Upper lobe of left lung (tissue), 6 donors: ENCODE measurements at regions not wholly inside any gene's neighbourhood (a gene's known extent, or its start where the extent isn't known, plus 50 kb on each side); places are given as distances from the start of the nearest gene placed in this dataset.

Experiments used
- ATAC-seq, 2 donors: fragments of 200-7000 bp; cut with Tn5 transposase; one replicate each; pipeline ENCODE4 v1.9.1; 2022; ENCODE audit warnings: mild to moderate bottlenecking in 2 of 2, moderate library complexity in 2 of 2; ENCODE audit not compliant: low FRiP score in 2 of 2
- DNase-seq, 2 donors: peaks; one replicate each; pipeline ENCODE4 v3.0.0-alpha.2; 2019 to 2020
- H3K27ac ChIP-seq, 4 donors: fragments of 200-600 bp; sonication (generic); one replicate each; pipeline ENCODE4 v1.5.1; 2016 to 2019
- H3K27me3 ChIP-seq, 4 donors: fragments of 200-600 bp; sonication (generic); one replicate each; pipeline ENCODE4 v1.5.1; 2017 to 2019
- H3K36me3 ChIP-seq, 4 donors: fragments of 200-600 bp; sonication (generic); one replicate each; pipeline ENCODE4 v1.5.1; 2016 to 2019
- H3K4me1 ChIP-seq, 4 donors: fragments of 200-600 bp; sonication (generic); one replicate each; pipeline ENCODE4 v1.5.1; 2018 to 2019
- H3K4me3 ChIP-seq, 4 donors: fragments of 200-600 bp; sonication (generic); one replicate each; pipeline ENCODE4 v1.5.1; 2017 to 2019; ENCODE audit warnings: mild to moderate bottlenecking in 2 of 4, moderate library complexity in 1 of 4
- H3K9me3 ChIP-seq, 4 donors: fragments of 200-600 bp; sonication (generic); one replicate each; pipeline ENCODE4 v1.5.1; 2018 to 2019
- CTCF ChIP-seq, 6 experiments: fragments of 450-650 bp in 4 of 6; fragments of 200-600 bp in 2 of 6; sonication (generic) in 2 of 6; IDR thresholded peaks; one replicate each; pipeline ENCODE4 v1.5.1; 2016 to 2019; ENCODE audit warnings: antibody characterized with exemption in 6 of 6
- EP300 ChIP-seq, 4 donors: sonication (generic); formaldehyde crosslinking; IDR thresholded peaks; one replicate each; pipeline ENCODE4 v1.5.1; 2017; ENCODE audit warnings: antibody characterized with exemption in 4 of 4, control low read depth in 2 of 4
- POLR2A ChIP-seq, 4 donors: fragments of 450-650 bp; IDR thresholded peaks; one replicate each; pipeline ENCODE4 v1.5.1; 2016 to 2017; ENCODE audit warnings: antibody characterized with exemption in 4 of 4, mild to moderate bottlenecking in 2 of 4
- POLR2AphosphoS5 ChIP-seq, 2 donors: sonication (generic); formaldehyde crosslinking; IDR thresholded peaks; one replicate each; pipeline ENCODE4 v1.5.1; 2017; ENCODE audit warnings: antibody characterized with exemption in 2 of 2
- WGBS, 2 donors: methylation state at CpG; one replicate each; pipeline ENCODE4 v1.1.5; 2017 to 2018; 5-methylcytosine and 5-hydroxymethylcytosine counted together
- donor health status: DM: no; HTN: no; CAD: no; lungs with moderate emphysema.
- donor health status: DM: no; HTN: yes; CAD: no; lungs with severe emphysema.

GRCh38 chr10:128739930-128740329 lies 613.7 kb upstream of the MKI67 start:
- H3K36me3 ChIP-seq, result no peaks in the 10 kb centered on the region
- H3K27me3 ChIP-seq, result no peaks in the 10 kb centered on the region
- no peak overlapping the region for H3K4me3 ChIP-seq
- no peak overlapping the region for H3K27ac ChIP-seq
- TF ChIP-seq EP300 (IDR thresholded peaks at IDR 0.05), result no peak
- no peak for TF ChIP-seq CTCF (IDR thresholded peaks at IDR 0.05)
- no peak for TF ChIP-seq POLR2A (IDR thresholded peaks at IDR 0.05)
- TF ChIP-seq POLR2AphosphoS5 (IDR thresholded peaks at IDR 0.05), result no peak
- H3K9me3 ChIP-seq, result no peaks in the 10 kb centered on the region
- WGBS, 2 donors, result 56 to 76% methylated on average over 8 to 9 of the region's 9 CpGs
- no peak for DNase-seq
- no peaks in the 10 kb centered on the region for H3K4me1 ChIP-seq
- ATAC-seq, result no peak

DNA sequence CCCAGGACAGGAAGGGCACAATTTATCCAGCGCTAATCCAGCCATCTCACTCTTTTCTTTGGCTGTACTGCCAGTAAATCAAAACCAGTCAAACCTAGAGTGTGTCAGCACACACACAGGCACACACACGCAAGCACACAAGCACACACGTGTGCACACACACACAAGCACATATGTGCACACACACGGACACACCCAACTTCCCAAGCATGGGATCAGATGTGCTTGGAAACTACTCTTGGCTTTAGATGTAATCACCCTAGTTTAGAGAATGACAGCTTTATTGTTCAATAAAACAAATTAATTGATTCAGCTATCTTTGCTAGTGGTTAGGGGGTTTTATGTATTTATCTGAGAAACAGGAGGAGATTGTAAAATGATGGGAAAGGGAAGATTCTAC lies 615.0 kb upstream of the MKI67 start:
- no peaks in the 10 kb centered on the region for H3K36me3 ChIP-seq
- H3K27ac ChIP-seq, result no peak overlapping the region
- DNase-seq (no peak), ATAC-seq (no peak)
- no peak overlapping the region for H3K4me3 ChIP-seq
- H3K4me1 ChIP-seq, result no peaks in the 10 kb centered on the region
- H3K9me3 ChIP-seq, result no peaks in the 10 kb centered on the region
- WGBS, 2 donors, result 79 to 92% methylated on average over 2 to 4 of the region's 4 CpGs
- no peaks in the 10 kb centered on the region for H3K27me3 ChIP-seq
- TF ChIP-seq CTCF (IDR thresholded peaks at IDR 0.05) (no peak), POLR2A (IDR thresholded peaks at IDR 0.05) (no peak), EP300 (IDR thresholded peaks at IDR 0.05) (no peak), POLR2AphosphoS5 (IDR thresholded peaks at IDR 0.05) (no peak)

- no peak for TF ChIP-seq POLR2A (IDR thresholded peaks at IDR 0.05)
- no peak for TF ChIP-seq EP300 (IDR thresholded peaks at IDR 0.05)
- no peak for TF ChIP-seq POLR2AphosphoS5 (IDR thresholded peaks at IDR 0.05)
- TF ChIP-seq CTCF (IDR thresholded peaks at IDR 0.05), result no peak
- H3K9me3 ChIP-seq, result no peaks in the 10 kb centered on the region
- no peak for ATAC-seq
- DNase-seq, result no peak
- no peaks in the 10 kb centered on the region for H3K36me3 ChIP-seq
- H3K27me3 ChIP-seq, result no peaks in the 10 kb centered on the region
- H3K4me1 ChIP-seq, result no peaks in the 10 kb centered on the region
- no peak overlapping the region for H3K4me3 ChIP-seq
- no peak overlapping the region for H3K27ac ChIP-seq
- WGBS, 2 donors, result 67 to 80% methylated on average over 5 of the region's 5 CpGs
Observed at GRCh38 chr10:128741680-128742079, 615.5 kb upstream of the MKI67 start.

- DNase-seq (no peak), ATAC-seq (no peak)
- TF ChIP-seq POLR2A (IDR thresholded peaks at IDR 0.05) (no peak), POLR2AphosphoS5 (IDR thresholded peaks at IDR 0.05) (no peak), EP300 (IDR thresholded peaks at IDR 0.05) (no peak), CTCF (IDR thresholded peaks at IDR 0.05) (no peak)
- H3K36me3 ChIP-seq, result no peaks in the 10 kb centered on the region
- no peaks in the 10 kb centered on the region for H3K9me3 ChIP-seq
- H3K4me1 ChIP-seq, result no peaks in the 10 kb centered on the region
- no peak overlapping the region for H3K4me3 ChIP-seq
- H3K27ac ChIP-seq, result no peak overlapping the region
- H3K27me3 ChIP-seq, result no peaks in the 10 kb centered on the region
- 79 to 100% methylated on average over 1 of the region's 1 CpG for WGBS, 2 donors
Observed at GRCh38 chr10:128744092-128744491, 617.9 kb upstream of the MKI67 start.

GRCh38 chr10:128744811-128745305 lies 618.6 kb upstream of the MKI67 start:
- ATAC-seq (no peak), DNase-seq (no peak)
- no peaks in the 10 kb centered on the region for H3K27me3 ChIP-seq
- no peaks in the 10 kb centered on the region for H3K4me1 ChIP-seq
- WGBS, 2 donors, result 88 to 100% methylated on average over 1 of the region's 1 CpG
- H3K27ac ChIP-seq, result no peak overlapping the region
- TF ChIP-seq POLR2A (IDR thresholded peaks at IDR 0.05) (no peak), POLR2AphosphoS5 (IDR thresholded peaks at IDR 0.05) (no peak), EP300 (IDR thresholded peaks at IDR 0.05) (no peak), CTCF (IDR thresholded peaks at IDR 0.05) (no peak)
- H3K9me3 ChIP-seq, result no peaks in the 10 kb centered on the region
- H3K36me3 ChIP-seq, result no peaks in the 10 kb centered on the region
- no peak overlapping the region for H3K4me3 ChIP-seq
